Lung microvascular endothelial cell (primary cell): ENCODE measurements at regions not wholly inside any gene's neighbourhood (a gene's known extent, or its start where the extent isn't known, plus 50 kb on each side); places are given as distances from the start of the nearest gene placed in this dataset.
"Not testable (repeated sequence)": the region's sequence is repeated elsewhere in the genome, so short reads cannot be mapped to it uniquely, and the experiment has no call there.

Source experiments
- DNase-seq, 2 donors: peaks; one replicate each; pipeline versions ENCODE4 v3.0.0 to v3.0.0-alpha.2; 2010; ENCODE audit warnings: low read depth in 2 of 2

GRCh38 chr17:68705714-68706076, 104.5 kb upstream of the FAM20A start:
- no peak for DNase-seq

GRCh38 chr17:68704871-68705713, 103.9 kb upstream of the FAM20A start:
- DNase-seq: no peak

- no peak for DNase-seq
Measured at GRCh38 chr17:68701046-68701445, 99.9 kb upstream of the FAM20A start.

- DNase-seq: no peak
Measured at GRCh38 chr17:68700421-68700820, 99.3 kb upstream of the FAM20A start.

- no peak for DNase-seq
Measured at GRCh38 chr17:68699936-68700335, 98.8 kb upstream of the FAM20A start.

GRCh38 chr17:68698746-68699145, 97.6 kb upstream of the FAM20A start:
- no peak for DNase-seq

GRCh38 chr17:68697850-68698361, 96.7 kb upstream of the FAM20A start:
- peak; percentile 6 to 16 for DNase-seq

GRCh38 chr17:68695659-68696058, 94.5 kb upstream of the FAM20A start:
- DNase-seq: no peak

GRCh38 chr17:68694791-68695485, 93.8 kb upstream of the FAM20A start:
- DNase-seq: no peak

- no peak for DNase-seq
Measured at GRCh38 chr17:68693896-68694295, 92.7 kb upstream of the FAM20A start.

- no peak for DNase-seq
Measured at GRCh38 chr17:68693466-68693865, 92.3 kb upstream of the FAM20A start.

GRCh38 chr17:68686108-68686988, 85.2 kb upstream of the FAM20A start:
- DNase-seq: no peak

- DNase-seq: no peak
Measured at GRCh38 chr17:68684949-68685357, 83.8 kb upstream of the FAM20A start.

- DNase-seq: no peak
Measured at GRCh38 chr17:68682903-68683302, 81.7 kb upstream of the FAM20A start.

- no peak for DNase-seq
Measured at GRCh38 chr17:68679882-68680281, 78.7 kb upstream of the FAM20A start.

- no peak for DNase-seq
Measured at GRCh38 chr17:68676856-68677255, 75.7 kb upstream of the FAM20A start.

- no peak for DNase-seq
Measured at GRCh38 chr17:68675723-68676122, 74.6 kb upstream of the FAM20A start.

GRCh38 chr17:68674029-68674925, 73.1 kb upstream of the FAM20A start:
- no peak for DNase-seq

- no peak for DNase-seq
Measured at GRCh38 chr17:68670967-68671693, 70.0 kb upstream of the FAM20A start.

GRCh38 chr17:68666438-68666837, 65.3 kb upstream of the FAM20A start:
- not testable (repeated sequence) for DNase-seq
